ENCODE measurements at regions not wholly inside any gene's neighbourhood (a gene's known extent, or its start where the extent isn't known, plus 50 kb on each side); places are given as distances from the start of the nearest gene placed in this dataset.
"Not testable (repeated sequence)": the region's sequence is repeated elsewhere in the genome, so short reads cannot be mapped to it uniquely, and the experiment has no call there.

DNA sequence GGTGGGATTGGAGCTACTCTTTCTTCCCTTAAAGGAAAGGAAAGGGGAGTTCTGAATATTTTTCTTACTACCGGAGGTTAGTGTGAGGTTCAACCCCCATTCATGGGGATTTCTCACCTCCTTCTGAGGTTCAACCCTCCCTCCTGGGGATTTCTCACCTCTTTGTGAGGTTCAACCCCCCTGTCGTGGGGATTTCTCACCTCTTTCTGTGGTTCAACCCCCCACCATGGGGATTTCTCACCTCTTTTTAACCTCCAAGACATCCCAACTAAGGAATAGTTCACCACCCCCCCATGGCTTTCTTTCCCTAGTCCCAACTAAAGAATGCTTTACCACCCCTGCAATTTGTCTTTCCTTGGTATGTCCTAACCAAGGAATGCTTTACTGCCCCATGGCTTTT is 520.3 kb downstream of the EDEM1 start:
- DNase-seq = no peak

DNA sequence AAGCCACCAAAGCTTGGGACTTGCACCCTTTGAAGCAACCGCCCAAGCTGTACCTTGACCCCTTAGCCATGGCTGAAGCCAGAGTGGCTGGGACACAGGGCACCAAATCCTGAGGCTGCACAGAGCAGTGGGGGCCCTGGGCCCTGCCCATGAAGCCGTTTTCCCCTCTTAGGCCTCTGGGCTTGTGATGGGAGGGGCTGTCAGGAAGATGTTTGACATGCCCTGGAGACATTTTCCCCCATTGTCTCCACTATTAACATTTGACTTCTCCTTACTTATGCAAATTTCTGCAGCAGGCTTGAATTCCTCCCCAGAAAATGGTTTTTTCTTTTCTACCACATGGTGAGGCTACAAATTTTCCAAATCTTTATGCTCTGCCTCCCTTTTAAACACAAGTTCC is 522.2 kb downstream of the EDEM1 start:
- DNase-seq = no peak

DNA sequence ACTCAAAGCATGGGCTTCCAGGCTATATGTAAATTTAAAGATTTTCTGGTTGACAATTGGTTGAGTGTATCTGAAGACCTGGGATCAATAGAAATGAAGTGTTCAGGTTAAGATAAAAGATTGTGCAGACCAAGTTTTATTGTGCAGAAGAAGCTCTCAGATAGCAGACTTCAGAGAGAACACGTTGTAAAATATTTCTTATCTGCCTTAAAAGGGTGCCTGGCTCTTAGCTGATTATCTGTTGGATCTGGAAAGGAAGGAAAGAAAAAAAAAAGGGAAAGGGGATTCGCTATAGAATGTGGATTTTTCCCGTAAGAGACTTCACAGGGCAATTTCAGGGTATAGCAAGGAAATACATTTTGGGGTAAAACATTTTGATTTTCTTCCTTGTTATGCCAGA is 523.2 kb downstream of the EDEM1 start:
- DNase-seq = no peak

DNA sequence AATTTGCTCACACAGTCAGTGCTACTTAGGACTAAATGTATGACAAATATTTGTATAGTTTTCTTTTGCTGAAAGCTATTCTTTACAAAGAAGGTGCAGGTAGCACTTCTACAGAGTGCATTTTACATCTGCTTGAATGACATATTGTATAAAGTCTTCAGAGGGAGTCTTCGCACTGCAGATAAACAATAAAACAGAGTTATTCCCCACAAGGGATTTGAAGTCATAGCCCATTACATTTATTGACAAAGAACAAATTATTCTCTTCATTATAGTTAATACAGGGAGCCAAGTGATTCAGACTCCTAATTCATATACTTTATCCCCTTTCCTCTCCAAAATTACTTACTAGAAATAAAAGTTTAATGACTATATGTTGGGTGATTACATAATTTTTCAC is 529.7 kb downstream of the EDEM1 start:
- DNase-seq = no peak

DNA sequence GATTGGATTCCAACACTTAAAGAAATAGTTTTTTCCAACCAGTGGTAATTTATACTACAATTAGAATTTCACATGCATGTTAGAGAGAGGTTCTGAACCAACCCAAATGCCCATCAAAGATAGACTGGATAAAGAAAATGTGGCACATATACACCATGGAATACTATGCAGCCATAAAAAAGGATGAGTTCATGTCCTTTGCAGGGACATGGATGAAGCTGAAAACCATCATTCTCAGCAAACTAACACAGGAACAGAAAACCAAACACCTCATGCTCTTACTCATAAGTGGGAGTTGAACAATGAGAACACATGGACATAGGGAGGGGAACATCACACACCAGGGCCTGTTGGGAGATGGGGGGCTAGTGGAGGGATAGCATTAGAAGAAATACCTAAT is 532.2 kb downstream of the EDEM1 start:
- DNase-seq = not testable (repeated sequence)

DNA sequence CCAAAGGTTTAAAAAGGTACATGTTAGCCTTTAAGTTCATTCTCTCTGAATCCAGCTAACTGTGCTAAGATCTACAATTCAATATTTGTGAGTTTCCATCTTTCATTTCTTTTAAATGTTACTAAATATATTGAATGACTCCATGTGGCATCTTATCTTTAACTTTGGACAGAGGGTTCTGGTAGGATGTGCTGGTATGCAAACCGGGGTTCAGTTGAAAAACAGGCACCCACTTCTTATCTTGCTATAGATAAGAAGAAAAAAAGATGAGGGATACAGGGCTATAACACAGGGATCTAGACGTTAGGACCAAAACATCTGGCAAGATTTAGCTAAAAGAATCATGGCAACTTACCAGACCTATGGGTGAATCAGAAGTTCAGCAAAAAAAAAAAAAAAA is 538.3 kb downstream of the EDEM1 start:
- no peak for DNase-seq

DNA sequence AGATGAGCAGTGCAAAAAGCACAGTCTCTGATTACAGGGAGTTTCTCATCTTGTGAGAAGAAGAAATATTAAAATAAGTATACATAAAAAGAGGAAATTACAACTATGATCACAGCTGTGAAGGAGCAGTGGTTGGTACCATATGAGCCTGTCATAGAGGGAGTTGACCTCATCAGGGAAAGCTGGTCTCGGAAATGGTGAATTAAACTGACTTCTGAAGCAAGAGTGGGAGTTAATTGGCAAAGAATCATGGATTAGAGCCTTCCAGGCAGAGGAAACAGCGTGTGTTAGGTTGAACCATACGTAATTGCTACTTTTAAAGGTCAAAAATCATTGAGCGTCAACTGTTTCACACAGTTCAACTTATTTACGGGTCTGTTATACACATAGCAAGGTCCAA is 539.1 kb downstream of the EDEM1 start:
- DNase-seq = no peak

DNA sequence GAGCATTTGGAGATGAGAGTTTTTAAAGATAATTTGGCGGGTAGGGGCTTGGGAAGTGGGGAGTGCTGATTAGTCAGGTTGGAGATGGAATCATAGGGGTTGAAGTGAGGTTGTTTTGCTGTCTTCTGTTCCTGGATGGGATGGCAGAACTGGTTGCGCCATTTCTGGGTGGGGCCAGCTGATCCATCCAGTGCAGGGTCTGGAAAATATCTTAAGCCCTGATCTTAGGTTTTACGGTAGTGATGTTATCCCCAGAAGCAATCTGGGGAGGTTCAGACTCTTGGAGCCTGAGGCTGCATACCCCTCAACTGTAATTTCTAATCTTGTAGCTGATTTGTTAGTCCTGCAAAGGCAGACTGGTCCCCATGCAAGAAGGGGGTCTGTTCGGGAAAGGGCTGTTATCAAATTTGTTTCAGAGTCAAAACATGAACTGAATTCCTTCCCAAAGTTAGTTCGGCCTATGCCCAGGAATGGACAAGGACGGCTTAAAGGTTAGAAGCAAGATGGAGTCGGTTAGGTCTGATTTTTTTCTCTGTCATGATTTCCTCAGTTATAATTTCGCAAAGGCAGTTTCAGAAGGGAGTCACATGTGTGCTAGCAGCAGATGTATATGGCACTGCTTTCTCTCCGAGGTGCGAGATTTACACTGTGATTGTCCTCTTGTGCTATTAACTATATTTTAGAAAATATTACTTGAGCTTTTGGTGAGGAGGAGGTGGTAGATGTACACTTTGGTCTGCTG is 540.4 kb downstream of the EDEM1 start:
- DNase-seq = no peak

DNA sequence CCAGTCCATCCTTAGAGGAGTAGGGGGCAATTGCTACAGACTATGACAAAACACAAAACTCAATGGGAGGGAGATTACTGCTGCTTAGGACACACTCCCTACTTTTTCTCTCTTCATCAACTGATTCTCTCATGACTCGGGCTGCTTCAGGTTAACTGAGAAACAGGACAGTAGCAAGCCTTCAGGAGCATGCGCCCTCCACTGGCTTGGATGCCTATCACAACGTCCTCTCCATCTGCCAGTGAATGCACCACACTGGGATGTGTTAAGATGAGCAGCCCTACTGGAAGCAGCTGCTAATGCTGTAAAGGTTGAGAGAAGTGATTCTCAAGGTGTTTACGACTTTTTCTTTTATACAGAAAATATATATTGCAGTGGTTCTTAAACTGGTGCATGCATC is 542.3 kb downstream of the EDEM1 start:
- no peak for DNase-seq

DNA sequence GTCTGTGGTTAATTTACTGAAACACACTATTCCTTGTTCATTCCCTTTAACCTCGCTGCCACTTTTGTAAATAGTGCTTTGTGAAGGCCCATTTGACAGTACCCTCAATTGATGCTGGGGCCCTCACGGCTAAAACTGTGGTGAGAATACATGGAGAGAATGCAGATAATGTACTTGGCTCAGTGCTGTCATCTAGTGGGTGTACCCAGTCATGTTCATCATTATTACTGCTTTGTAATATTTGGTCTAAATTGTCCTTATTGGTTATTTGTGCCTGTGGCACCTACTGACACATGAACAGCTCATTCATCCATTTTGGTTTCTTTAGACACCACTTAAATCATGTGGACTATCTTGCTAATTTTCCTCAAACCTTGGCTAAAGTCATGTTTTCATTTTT is 543.6 kb downstream of the EDEM1 start:
- DNase-seq = no peak

DNA sequence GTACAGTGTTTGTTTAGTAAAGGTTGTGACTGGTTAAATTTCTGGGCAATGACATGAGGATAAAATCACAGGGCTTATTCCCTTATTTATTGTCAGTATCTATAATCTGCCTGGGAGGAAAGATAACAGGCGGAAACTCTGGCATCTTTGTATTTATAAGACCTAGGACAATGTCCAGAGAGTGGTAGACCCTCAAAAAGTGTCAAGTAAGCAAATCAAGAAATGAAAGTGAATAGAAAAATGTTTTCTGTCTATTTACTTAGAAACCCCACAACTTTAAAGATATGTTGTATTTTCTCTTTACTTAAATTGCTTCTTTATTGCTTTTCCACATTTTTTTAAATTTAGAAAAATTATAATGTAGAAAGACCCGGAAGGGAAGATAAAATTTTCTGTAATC is 544.6 kb downstream of the EDEM1 start:
- no peak for DNase-seq

DNA sequence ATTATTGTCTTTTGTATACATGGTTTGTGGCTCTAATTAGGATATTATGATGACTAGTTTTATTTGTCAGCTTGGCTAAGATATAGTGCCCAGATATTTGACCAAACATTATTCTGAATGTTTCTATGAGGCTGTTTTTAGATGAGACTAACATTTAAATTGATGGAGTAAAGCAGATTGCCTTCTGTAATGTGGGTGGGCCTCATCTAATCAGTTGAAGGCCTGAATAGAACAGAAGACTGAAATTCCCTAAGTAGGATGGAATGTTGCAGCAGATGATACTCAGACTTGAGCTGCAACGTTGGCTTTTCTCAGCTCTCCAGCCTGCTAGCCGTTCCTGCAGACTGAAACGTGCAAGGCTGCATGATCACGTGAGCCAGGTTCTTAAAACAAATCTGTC is 546.5 kb downstream of the EDEM1 start:
- DNase-seq = no peak

DNA sequence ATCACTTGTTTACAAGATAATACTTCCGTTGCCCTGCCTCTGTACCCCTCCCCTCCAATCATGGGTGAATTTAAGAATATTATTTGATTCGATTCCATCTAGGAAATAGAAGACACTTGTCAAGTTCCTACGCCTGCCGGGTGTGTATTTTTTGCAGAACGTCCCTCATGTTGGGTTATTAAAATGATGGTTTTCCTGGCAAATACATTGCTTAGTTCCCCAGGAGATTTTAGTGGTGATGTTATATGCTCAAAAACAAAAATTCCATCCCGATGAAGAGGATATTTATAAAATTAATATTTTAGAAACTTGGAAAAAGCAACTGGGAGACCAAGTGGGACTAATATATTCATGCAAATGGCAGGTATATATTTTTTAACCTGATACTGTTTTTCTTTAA is 548.4 kb downstream of the EDEM1 start:
- DNase-seq = no peak

DNA sequence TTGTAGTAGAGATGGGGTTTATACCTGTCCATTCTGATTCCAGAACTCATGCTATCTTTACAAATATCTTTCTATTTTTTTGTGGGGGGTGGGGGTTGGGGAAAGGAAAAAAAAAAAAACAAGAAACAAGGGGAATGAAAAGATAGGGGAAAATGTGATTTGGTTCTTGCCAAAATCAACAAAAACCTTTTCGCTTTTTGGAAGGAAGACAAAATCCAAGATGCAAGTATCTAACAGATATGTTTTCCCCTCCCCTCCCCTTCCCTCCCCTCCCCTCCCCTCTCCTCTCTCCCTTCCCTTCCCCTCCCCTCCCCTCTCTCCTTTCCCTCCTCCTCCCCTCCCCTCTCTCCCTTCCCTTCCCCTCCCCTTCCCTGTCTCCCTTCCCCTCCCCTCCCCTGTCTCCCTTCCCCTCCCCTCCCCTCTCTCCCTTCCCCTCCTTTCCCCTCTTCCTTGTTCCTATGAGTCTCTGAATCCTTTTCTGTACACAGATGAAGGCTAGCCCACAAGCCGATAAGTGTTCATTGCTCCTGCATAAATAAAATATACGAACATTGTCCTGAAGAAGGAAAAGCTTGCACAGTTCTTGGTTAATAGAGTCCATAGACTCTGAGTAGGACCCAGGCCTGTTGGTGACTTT is 551.9 kb downstream of the EDEM1 start:
- no peak for DNase-seq

DNA sequence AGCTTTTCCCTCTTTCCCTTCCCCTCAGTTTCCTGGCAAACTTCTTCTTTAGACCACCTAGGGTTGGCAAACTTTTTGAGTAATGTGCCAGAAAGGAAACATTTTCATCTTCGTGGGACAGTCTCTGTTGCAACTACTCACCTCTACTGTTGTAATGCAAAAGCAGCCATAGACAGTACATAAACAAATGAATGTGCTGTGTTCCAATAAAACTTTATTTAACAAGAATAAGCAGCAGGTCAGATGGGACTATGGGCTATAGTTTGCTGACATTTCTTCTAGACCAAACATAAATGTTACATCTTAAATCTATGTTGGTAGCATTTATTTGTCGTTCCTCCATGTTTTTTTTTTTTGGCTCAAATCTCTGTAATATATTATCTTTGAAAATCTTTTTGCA is 552.4 kb downstream of the EDEM1 start:
- DNase-seq = no peak

DNA sequence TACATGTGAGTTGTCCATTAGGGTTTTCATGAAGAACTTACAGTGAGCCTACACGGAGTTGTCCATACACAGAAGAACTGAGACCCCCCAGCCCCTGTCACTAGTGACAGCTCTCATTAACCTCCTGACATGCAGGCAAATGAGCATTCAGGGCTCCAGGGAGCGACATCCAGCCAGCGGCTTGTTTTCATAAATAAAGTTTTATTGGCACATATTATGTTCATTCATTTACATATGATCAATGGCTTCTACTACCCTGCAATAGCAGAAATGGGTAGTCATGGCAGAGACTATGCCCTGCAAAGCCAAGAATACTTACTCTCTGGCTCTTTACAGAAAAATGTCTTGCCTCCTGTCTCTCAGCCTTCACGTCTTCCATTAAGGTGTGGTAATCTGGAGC is 553.5 kb downstream of the EDEM1 start:
- no peak for DNase-seq

DNA sequence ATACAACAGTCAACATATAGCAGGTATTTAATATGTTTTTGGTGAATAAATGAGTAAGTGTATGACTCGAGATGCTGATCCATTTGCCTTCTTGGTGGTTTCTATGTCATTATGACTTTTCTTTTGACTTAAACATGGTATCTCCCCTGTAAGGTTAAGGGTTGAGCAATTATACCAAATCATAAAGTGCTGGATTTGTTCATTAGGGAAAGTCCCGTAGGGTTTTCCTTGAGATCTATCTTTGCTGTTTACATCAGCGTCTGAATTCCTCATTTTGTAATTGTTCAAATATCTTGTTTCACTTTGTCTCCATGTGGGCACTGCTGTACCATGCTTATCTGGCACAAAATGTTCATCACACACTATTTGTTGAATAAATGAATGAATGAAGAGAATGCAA is 562.6 kb downstream of the EDEM1 start:
- no peak for DNase-seq

DNA sequence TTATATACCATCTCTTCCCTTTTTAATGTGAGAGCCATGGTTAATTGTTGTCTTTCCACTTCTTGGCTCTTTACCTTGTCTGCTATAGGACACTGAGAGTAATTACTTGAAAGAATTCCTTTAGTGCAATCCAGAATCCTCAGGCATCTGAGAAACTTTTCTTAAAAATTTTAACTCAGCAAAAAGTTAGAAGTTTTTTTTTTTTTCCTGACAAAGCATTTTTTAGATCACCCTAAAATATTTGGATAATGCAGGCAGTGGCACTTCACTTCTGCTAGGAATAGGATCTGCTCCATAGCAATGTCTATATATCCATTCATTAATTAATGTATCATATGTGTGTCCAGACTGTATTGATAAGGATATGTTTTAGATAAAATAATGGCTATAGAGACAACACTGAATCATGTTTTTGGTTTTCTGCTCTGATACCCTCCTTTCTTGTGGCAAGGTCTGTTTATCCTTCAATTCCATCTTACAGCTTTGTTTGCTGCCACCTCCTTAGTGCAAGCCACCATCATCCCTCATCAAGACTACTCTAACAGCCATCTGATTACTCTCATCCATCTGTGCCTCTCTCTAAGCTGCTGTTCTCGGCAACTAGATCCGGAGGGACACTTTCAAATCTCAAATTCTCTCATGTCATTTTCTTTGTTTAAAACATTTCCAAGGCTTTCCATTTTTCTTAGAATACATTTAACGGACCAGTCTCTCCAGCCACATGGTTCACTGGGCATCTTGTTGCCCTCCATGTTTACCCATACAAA is 563.5 kb downstream of the EDEM1 start:
- no peak for DNase-seq

DNA sequence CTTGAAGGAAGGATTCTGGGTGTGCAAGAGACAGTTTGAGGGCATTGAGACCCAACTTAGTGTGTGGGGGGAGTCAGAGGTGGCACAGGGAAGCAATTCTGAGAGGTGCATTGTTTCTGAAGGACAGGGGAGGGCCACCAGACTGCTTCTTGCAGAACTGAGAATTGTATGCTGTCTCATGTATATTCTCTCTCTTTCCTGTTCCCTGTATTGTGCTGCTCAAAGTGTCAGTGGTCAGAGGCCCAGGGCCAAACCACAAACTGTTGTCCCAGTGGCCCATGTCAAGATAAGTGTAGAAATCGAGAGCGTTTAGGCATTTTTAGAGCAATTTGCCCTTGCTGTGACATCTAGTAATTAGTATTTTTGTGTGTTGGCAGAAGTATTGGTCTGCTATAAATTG is 567.1 kb downstream of the EDEM1 start:
- no peak for DNase-seq

DNA sequence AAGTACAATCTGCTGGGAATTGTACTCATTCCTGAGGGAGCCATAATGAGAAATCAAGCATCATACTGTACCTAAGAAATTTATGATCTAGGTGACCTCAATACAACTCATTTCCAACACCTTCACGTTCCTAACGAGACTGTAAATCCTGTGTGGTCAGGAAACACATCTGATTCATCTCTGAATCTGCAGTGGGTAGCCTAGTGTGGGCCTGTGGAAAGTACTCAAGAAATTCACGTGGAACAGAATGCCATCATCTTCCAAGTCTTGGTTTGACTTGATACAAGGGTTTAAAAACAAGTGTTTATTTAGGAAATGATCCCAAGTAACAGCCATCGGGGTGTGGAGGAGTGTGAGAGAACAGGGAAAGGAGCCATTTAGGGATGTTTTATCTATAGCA is 568.9 kb downstream of the EDEM1 start:
- no peak for DNase-seq

DNA sequence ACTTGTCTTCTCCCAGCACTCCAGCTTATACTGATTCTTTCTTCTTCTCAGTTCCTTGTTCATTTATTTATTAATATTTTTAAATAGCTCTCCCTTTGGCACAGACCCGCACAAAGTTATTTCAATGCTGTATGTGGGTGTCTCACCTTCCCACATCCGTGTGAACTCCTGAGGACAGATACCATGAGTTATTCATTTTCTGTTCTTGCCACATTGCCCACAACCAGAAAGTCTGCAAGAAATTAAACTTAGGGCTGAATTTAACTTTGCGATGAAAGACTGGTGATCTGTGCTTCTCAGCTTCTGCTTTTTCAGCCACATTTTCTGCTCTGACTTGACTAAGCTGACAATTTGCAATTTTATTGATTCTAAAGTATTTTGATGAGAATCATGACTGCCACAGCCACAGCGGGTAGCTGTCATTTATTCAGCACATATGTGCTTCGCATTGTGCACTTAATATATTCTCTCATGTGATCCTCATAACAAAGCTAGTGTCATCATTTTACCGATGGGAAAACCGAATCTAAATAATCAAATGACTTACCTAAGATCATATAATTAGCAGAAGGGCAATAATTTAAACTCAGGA is 569.8 kb downstream of the EDEM1 start:
- DNase-seq = no peak

DNA sequence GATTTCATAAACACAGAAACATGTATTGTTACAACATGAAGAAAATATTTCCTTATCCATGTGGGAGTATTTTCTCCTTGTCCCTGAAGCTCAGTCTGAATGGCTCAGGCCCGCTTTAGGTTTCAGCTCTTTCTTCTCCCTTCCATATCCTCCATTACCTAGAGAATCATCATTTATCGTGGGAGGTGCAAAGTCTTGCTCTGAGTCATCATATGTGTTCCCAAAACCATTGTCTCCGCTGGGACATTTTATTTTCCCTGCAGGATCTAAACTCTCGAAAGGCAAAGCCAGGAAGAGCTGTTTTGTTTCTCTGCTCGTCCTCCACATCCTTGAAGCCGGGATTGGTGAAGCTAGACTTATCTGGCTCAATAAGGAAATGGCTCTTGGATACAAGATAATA is 571.2 kb downstream of the EDEM1 start:
- no peak for DNase-seq

DNA sequence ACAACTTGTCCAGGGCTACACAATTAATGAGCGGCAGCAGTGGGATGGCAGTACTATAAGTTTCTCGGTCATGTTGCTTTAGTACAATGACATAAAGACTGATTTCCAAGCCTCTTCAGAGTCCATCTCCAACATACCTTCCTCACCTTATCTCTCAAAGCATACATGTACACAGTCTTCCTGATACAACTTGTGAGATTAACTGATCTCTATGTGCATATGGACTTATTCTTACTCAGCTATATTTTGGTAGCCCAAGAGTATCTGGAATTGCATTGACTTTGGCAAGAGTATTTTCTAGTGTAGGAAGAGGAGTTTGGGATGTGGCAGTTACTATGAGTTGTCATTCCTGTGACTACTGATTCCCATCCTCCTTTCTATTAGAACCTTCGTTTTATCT is 575.0 kb downstream of the EDEM1 start:
- no peak for DNase-seq

DNA sequence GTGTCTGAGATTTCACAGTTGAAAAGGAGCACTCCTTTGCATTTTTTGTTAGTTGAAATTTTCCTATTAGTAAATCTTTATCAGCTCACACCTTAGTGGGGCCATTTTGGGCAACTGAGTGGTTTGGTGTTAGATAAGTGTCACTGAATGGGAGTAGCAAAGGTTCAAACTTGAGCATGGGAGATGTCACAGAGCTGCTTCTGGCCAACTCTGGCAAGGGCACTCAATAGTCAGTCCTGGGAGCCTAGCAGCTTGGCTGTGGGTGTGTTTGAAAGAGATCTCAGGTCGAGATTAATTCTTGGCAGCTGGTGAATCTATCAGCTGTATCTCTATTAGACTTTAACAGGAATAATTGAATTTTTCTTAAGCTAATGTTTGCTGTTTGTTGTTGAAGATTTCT is 579.3 kb downstream of the EDEM1 start:
- DNase-seq = no peak

All from activated CD4-positive, alpha-beta T cell treated with anti-CD3 and anti-CD28 coated beads, Interleukin-10, Interleukin-2, amounts not matched to agents 100 ng/mL and 50 ng/mL, durations not matched to agents 16 hours and 8 hours (primary cell).